DND-41 (cell line): ENCODE measurements at regions not wholly inside any gene's neighbourhood (a gene's known extent, or its start where the extent isn't known, plus 50 kb on each side); places are given as distances from the start of the nearest gene placed in this dataset.

Experiments used
- CTCF ChIP-seq: IDR thresholded peaks from 2 replicates; pipeline ENCODE4 v1.5.1; 2012; ENCODE audit warnings: borderline replicate concordance, low read length, moderate library complexity, mild to moderate bottlenecking; ENCODE audit not compliant: poor library complexity, severe bottlenecking; ENCODE audit errors: extremely low read depth
- EZH2 ChIP-seq: IDR thresholded peaks from 3 replicates; pipeline ENCODE4 v1.6.1; 2012; ENCODE audit warnings: borderline replicate concordance, low read depth, mild to moderate bottlenecking, moderate library complexity, low read length, inconsistent platforms; ENCODE audit not compliant: severe bottlenecking

- no peak for TF ChIP-seq CTCF
- no peak for TF ChIP-seq EZH2
Measured at GRCh38 chrX:13404364-13404763, 84.5 kb upstream of the ATXN3L start.
